Thoracic aorta (tissue), 2 donors: ENCODE measurements at regions not wholly inside any gene's neighbourhood (a gene's known extent, or its start where the extent isn't known, plus 50 kb on each side); places are given as distances from the start of the nearest gene placed in this dataset.

Experiments used
- ATAC-seq: fragments of 150-250 bp; one replicate; pipeline ENCODE4 v1.8.0; 2017; ENCODE audit warnings: low read depth; ENCODE audit not compliant: insufficient number of reproducible peaks, low FRiP score
- DNase-seq: peaks from one replicate; pipeline ENCODE4 v3.0.0-alpha.2; 2020; ENCODE audit warnings: low spot score
- H3K27ac ChIP-seq, 2 donors: fragments of 200-600 bp; sonication (generic); 1 replicate in 1 of 2; 2 replicates in 1 of 2; pipeline ENCODE4 v1.5.1; 2016; ENCODE audit warnings: mild to moderate bottlenecking in 2 of 2, moderate library complexity in 2 of 2
- H3K27me3 ChIP-seq: fragments of 200-600 bp; sonication (generic); replicated peaks from 2 replicates; pipeline ENCODE4 v1.6.0; 2016; ENCODE audit warnings: mild to moderate bottlenecking; ENCODE audit not compliant: insufficient read depth
- H3K36me3 ChIP-seq: fragments of 200-600 bp; sonication (generic); one replicate; pipeline ENCODE4 v1.5.1; 2016
- H3K4me1 ChIP-seq, 2 donors: fragments of 200-600 bp; sonication (generic); 1 replicate in 1 of 2; 2 replicates in 1 of 2; pipeline versions ENCODE4 v1.5.1 to v1.6.0; 2016; ENCODE audit warnings: low read depth in 2 of 2, mild to moderate bottlenecking in 1 of 2; ENCODE audit not compliant: control insufficient read depth in 1 of 2
- H3K4me3 ChIP-seq: fragments of 200-600 bp; sonication (generic); 2 replicates; pipeline ENCODE4 v1.5.1; 2016; ENCODE audit warnings: mild to moderate bottlenecking
- H3K9me3 ChIP-seq: fragments of 200-600 bp; sonication (generic); 2 replicates; pipeline ENCODE4 v1.5.1; 2016
- CTCF ChIP-seq: fragments of 200-600 bp; sonication (generic); IDR thresholded peaks from one replicate; pipeline ENCODE4 v1.5.1; 2019; ENCODE audit warnings: antibody characterized with exemption

DNA sequence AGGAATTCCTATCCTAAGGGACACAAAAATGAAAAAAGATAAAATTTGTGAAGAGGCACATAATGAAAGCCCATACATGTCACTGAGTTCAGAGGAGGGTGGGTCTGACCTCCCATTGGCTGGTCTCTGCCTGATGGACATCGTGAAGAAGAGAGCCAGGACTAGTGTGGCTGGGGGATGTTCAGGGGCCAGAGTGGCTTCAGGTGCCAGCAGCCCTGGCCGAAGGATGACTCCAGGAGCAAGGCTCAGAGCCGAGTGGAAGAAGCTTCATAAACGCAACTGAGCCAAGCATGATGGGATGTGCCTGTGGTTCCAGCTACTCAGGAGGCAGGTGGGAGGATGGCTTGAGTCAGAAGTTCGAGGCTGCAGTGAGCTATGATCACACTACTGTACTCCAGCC lies 56.9 kb upstream of the ATP5PO start:
- Histone ChIP-seq H3K27ac (no peak overlapping the region), H3K4me3 (no peak overlapping the region), H3K4me1 (peaks cover 32 to 48% of the 10 kb centered on the region in 2 donors), H3K27me3 (no peaks in the 10 kb centered on the region), H3K9me3 (no peaks in the 10 kb centered on the region), H3K36me3 (no peaks in the 10 kb centered on the region)
- no peak for TF ChIP-seq CTCF
- DNase-seq: no peak
- no peak for ATAC-seq

- ATAC-seq (no peak), DNase-seq (no peak)
- H3K27ac ChIP-seq: no peak overlapping the region
- no peaks in the 10 kb centered on the region for H3K9me3 ChIP-seq
- H3K36me3 ChIP-seq: no peaks in the 10 kb centered on the region
- no peak overlapping the region for H3K4me3 ChIP-seq
- peaks cover 22 to 45% of the 10 kb centered on the region in 2 donors for H3K4me1 ChIP-seq
- no peak for TF ChIP-seq CTCF
- no peaks in the 10 kb centered on the region for H3K27me3 ChIP-seq
Observed at GRCh38 chr21:33971492-33972013, 55.9 kb upstream of the ATP5PO start.

- peak overlapping the region; percentile 76 to 78 for H3K27ac ChIP-seq
- DNase-seq (no peak), ATAC-seq (no peak)
- no peaks in the 10 kb centered on the region for H3K9me3 ChIP-seq
- H3K4me3 ChIP-seq: no peak overlapping the region
- no peak for TF ChIP-seq CTCF
- peaks cover 15 to 34% of the 10 kb centered on the region in 2 donors for H3K4me1 ChIP-seq
- H3K27me3 ChIP-seq: no peaks in the 10 kb centered on the region
- H3K36me3 ChIP-seq: no peaks in the 10 kb centered on the region
Observed at GRCh38 chr21:33969581-33969980, 54.0 kb upstream of the ATP5PO start.

DNA sequence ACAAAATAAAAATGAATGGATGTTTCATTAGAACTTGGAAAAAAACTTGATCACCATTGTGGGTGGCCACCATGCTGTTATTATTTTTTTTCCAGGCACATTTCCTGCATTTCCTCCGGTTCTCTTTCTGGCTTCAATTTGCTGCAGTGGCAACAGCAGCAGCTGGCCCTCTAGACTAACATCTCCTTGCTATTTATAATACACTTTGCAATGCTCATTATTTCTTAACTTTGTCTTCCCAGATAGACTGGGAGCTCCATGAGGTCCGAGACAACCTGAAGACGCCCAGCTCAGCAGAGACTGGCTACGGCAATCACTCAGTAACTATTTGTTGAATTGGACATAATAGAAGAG lies 53.4 kb upstream of the ATP5PO start:
- no peaks in the 10 kb centered on the region for H3K9me3 ChIP-seq
- no peaks in the 10 kb centered on the region for H3K36me3 ChIP-seq
- H3K27ac ChIP-seq: peak overlapping the region; percentile 76 to 78
- DNase-seq: no peak
- TF ChIP-seq CTCF: no peak
- peak; percentile 37 for ATAC-seq
- H3K4me1 ChIP-seq: peaks cover 15 to 34% of the 10 kb centered on the region in 2 donors
- no peaks in the 10 kb centered on the region for H3K27me3 ChIP-seq
- peak overlapping the region; percentile 15 for H3K4me3 ChIP-seq

DNA sequence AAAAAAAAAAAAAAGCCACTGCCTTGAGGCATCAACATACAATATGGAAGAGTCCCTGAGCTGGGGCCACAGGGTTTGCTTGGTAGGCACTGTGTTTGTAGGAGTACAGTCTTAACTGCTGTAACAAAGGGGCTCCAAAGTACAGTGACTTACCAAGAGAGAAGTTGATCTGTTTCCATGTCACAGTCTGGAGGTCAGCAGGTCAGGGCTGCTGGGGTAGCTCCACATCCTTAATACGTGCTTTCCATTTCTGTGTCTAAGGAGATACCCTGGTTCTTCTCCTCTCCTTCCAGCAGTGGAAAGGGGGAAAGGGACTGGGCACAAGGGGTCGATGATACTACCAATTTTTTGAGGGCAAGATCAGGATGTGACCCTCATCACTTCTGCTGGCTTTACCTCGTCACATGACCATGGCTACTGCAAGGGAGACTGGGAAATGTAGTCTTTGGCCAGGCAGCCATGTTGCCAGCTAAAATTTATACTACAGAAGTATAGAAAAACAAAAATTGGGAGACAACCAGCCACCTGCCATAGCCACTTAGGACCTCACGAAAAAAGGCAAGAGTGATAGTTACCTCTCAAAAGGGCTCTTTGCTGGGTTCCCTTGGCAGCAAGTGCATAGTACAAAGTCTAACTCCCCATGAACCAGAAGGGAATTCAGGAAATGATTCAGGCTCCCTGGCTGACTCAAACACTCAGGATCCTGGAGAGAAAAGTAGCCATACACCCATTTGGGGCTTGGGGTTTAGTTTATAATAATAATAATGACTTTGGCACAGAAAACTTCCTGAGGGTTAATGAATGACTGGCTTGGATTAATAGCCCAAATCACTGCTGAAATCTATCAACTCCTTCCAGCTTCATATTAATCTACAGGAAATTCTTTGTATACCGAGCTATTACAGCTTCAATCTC lies 52.7 kb upstream of the ATP5PO start:
- ATAC-seq: peak; percentile 80
- peak overlapping the region; percentile 76 to 78 for H3K27ac ChIP-seq

More for the DNA sequence above, 52.7 kb upstream of the ATP5PO start:
- DNase-seq: no peak
- no peaks in the 10 kb centered on the region for H3K27me3 ChIP-seq
- peaks cover 15 to 34% of the 10 kb centered on the region in 2 donors for H3K4me1 ChIP-seq
- H3K36me3 ChIP-seq: no peaks in the 10 kb centered on the region
- no peak for TF ChIP-seq CTCF
- H3K4me3 ChIP-seq: peak overlapping the region; percentile 15
- H3K9me3 ChIP-seq: no peaks in the 10 kb centered on the region
